IMR-90 (cell line): ENCODE measurements at regions not wholly inside any gene's neighbourhood (a gene's known extent, or its start where the extent isn't known, plus 50 kb on each side); places are given as distances from the start of the nearest gene placed in this dataset.

Experiments
- ATAC-seq: fragments of 200-7000 bp; cut with Tn5 transposase; 2 replicates; pipeline ENCODE4 v1.9.1; 2020; ENCODE audit warnings: low read depth, mild to moderate bottlenecking, moderate library complexity
- BruUV-seq: library from RNA; stranded (reverse); fragments of 400-500 nt; replicated peaks from 2 replicates; lab custom pipeline; 2021; lab: Mats Ljungman, UMichigan
- CTCF ChIA-PET: fragments of 300-600 bp; formaldehyde crosslinking; extraction: SDS; loops from one replicate; lab custom pipeline; 2021; ENCODE audit warnings: antibody characterized with exemption; lab: Yijun Ruan, JAX
- POLR2A ChIA-PET: fragments of 300-600 bp; sonication (Branson Sonifier 250); formaldehyde crosslinking; loops from one replicate; lab custom pipeline; 2022; ENCODE audit warnings: antibody characterized with exemption; ENCODE audit not compliant: unreplicated experiment; lab: Charles Lee
- DNase-seq: peaks from one replicate; pipeline ENCODE4 v3.0.0; 2013
- H2AFZ ChIP-seq: replicated peaks from 2 replicates; pipeline ENCODE3; 2013; ENCODE audit warnings: low read length, mild to moderate bottlenecking; ENCODE audit not compliant: poor library complexity
- H2AK5ac ChIP-seq: 2 replicates; pipeline ENCODE4 v1.6.1; 2013; ENCODE audit warnings: low read depth, low read length, inconsistent platforms
- H2AK9ac ChIP-seq: replicated peaks from 2 replicates; pipeline ENCODE3; 2013; ENCODE audit warnings: mild to moderate bottlenecking, low read depth, low read length, moderate library complexity; ENCODE audit not compliant: poor library complexity
- H2BK120ac ChIP-seq: 2 replicates; pipeline ENCODE4 v1.6.1; 2013; ENCODE audit warnings: low read depth, low read length, inconsistent platforms
- H2BK15ac ChIP-seq: 3 replicates; pipeline ENCODE4 v1.6.1; 2013; ENCODE audit warnings: low read depth, low read length, inconsistent platforms
- H2BK20ac ChIP-seq: 2 replicates; pipeline ENCODE4 v1.6.1; 2013; ENCODE audit warnings: low read depth, mild to moderate bottlenecking, inconsistent platforms, low read length, moderate library complexity
- H2BK5ac ChIP-seq: 2 replicates; pipeline ENCODE4 v1.6.1; 2013; ENCODE audit warnings: mild to moderate bottlenecking, low read depth, low read length, inconsistent platforms; ENCODE audit not compliant: poor library complexity, severe bottlenecking
- H3K14ac ChIP-seq: replicated peaks from 2 replicates; pipeline ENCODE4 v1.6.1; 2013; ENCODE audit warnings: low read depth, low read length, inconsistent platforms
- H3K18ac ChIP-seq: 2 replicates; pipeline ENCODE4 v1.6.1; 2013; ENCODE audit warnings: low read depth, low read length, control low read depth
- H3K23ac ChIP-seq: 2 replicates; pipeline ENCODE4 v1.6.1; 2013; ENCODE audit warnings: low read depth, low read length, inconsistent platforms
- H3K27ac ChIP-seq: 2 replicates; pipeline ENCODE4 v1.5.1; 2013; ENCODE audit warnings: mild to moderate bottlenecking, control low read depth, low read length; ENCODE audit not compliant: insufficient read depth
- H3K27me3 ChIP-seq: 2 replicates; pipeline ENCODE4 v1.6.1; 2013; ENCODE audit warnings: low read length; ENCODE audit not compliant: control insufficient read depth, insufficient read depth
- H3K36me3 ChIP-seq: 2 replicates; pipeline ENCODE4 v1.6.1; 2013; ENCODE audit warnings: low read length, mixed read lengths; ENCODE audit not compliant: control insufficient read depth, insufficient read depth
- H3K4ac ChIP-seq: 2 replicates; pipeline ENCODE4 v1.6.1; 2013; ENCODE audit warnings: low read depth, low read length, inconsistent platforms
- H3K4me1 ChIP-seq: 2 replicates; pipeline ENCODE4 v1.6.1; 2013; ENCODE audit warnings: low read length, mixed read lengths; ENCODE audit not compliant: control insufficient read depth, insufficient read depth
- H3K4me2 ChIP-seq: 2 replicates; pipeline ENCODE4 v1.6.1; 2013; ENCODE audit warnings: low read depth, mild to moderate bottlenecking, control low read depth, low read length, moderate library complexity
- H3K4me3 ChIP-seq: 2 replicates; pipeline ENCODE4 v1.5.1; 2013; ENCODE audit warnings: low read depth, mild to moderate bottlenecking, control low read depth, low read length, moderate library complexity; ENCODE audit not compliant: insufficient read depth
- H3K56ac ChIP-seq: 2 replicates; pipeline ENCODE4 v1.6.1; 2013; ENCODE audit warnings: low read length, inconsistent platforms; ENCODE audit not compliant: insufficient read depth; ENCODE audit errors: extremely low read depth
- H3K79me1 ChIP-seq, 2 experiments: 2 replicates each; pipeline ENCODE4 v1.6.1; 2013; ENCODE audit warnings: low read length in 2 of 2, inconsistent platforms in 1 of 2, low read depth in 1 of 2
- H3K9ac ChIP-seq: 2 replicates; pipeline ENCODE4 v1.6.1; 2013; ENCODE audit warnings: low read depth, low read length, control low read depth
- H3K9me1 ChIP-seq: 2 replicates; pipeline ENCODE4 v1.6.1; 2013; ENCODE audit warnings: low read length, inconsistent platforms; ENCODE audit not compliant: insufficient read depth
- H3K9me3 ChIP-seq: 2 replicates; pipeline ENCODE4 v1.6.1; 2013; ENCODE audit warnings: low read length; ENCODE audit not compliant: control insufficient read depth, insufficient read depth
- H4K20me1 ChIP-seq: 2 replicates; pipeline ENCODE4 v1.6.1; 2013; ENCODE audit warnings: low read length, inconsistent platforms; ENCODE audit not compliant: insufficient read depth
- H4K5ac ChIP-seq: 2 replicates; pipeline ENCODE4 v1.6.1; 2013; ENCODE audit warnings: mild to moderate bottlenecking, low read depth, low read length, control low read depth
- H4K8ac ChIP-seq, 2 experiments: 2 replicates each; pipeline ENCODE4 v1.6.1; 2013; ENCODE audit warnings: low read depth in 2 of 2, low read length in 2 of 2, control low read depth in 1 of 2, inconsistent platforms in 1 of 2
- H4K91ac ChIP-seq: 2 replicates; pipeline ENCODE4 v1.6.1; 2013; ENCODE audit warnings: low read depth, low read length, inconsistent platforms; ENCODE audit not compliant: insufficient read depth
- BHLHE40 ChIP-seq: fragments of 150-350 bp; IDR thresholded peaks from 2 replicates; pipeline ENCODE4 v1.6.1; 2016; ENCODE audit warnings: mild to moderate bottlenecking, low read depth, low read length
- CEBPB ChIP-seq: IDR thresholded peaks from 2 replicates; pipeline ENCODE4 v1.6.1; 2012; ENCODE audit warnings: low read depth, low read length, improper control_type of control experiment
- CHD1 ChIP-seq: IDR thresholded peaks from 2 replicates; pipeline ENCODE4 v1.6.1; 2012; ENCODE audit warnings: low read depth, low read length, improper control_type of control experiment
- FOS ChIP-seq: fragments of 150-350 bp; IDR thresholded peaks from 2 replicates; pipeline ENCODE4 v1.6.1; 2016; ENCODE audit warnings: low read depth, low read length
- MAFK ChIP-seq: IDR thresholded peaks from 2 replicates; pipeline ENCODE4 v1.6.1; 2012; ENCODE audit warnings: low read depth, low read length, improper control_type of control experiment
- MAZ ChIP-seq: IDR thresholded peaks from 2 replicates; pipeline ENCODE4 v1.6.1; 2012; ENCODE audit warnings: low read depth, mild to moderate bottlenecking, low read length, improper control_type of control experiment, moderate library complexity, borderline replicate concordance
- MXI1 ChIP-seq: IDR thresholded peaks from 2 replicates; pipeline ENCODE4 v1.6.1; 2012; ENCODE audit warnings: low read depth, mild to moderate bottlenecking, low read length, moderate library complexity, borderline replicate concordance
- NFE2L2 ChIP-seq: fragments of 150-350 bp; IDR thresholded peaks from 2 replicates; pipeline ENCODE4 v1.6.1; 2016; ENCODE audit warnings: low read depth, mild to moderate bottlenecking, low read length
- POLR2A ChIP-seq: IDR thresholded peaks from 2 replicates; pipeline ENCODE4 v1.6.1; 2012; ENCODE audit warnings: mild to moderate bottlenecking, low read depth, low read length
- RAD21 ChIP-seq: IDR thresholded peaks from 2 replicates; pipeline ENCODE4 v1.6.1; 2012; ENCODE audit warnings: low read length, improper control_type of control experiment
- RCOR1 ChIP-seq: IDR thresholded peaks from 2 replicates; pipeline ENCODE4 v1.6.1; 2012; ENCODE audit warnings: mild to moderate bottlenecking, low read length, improper control_type of control experiment; ENCODE audit not compliant: insufficient replicate concordance
- RFX5 ChIP-seq: IDR thresholded peaks from 2 replicates; pipeline ENCODE4 v1.8.0; 2012; ENCODE audit warnings: low read depth, mild to moderate bottlenecking, low read length, moderate library complexity
- SMC3 ChIP-seq: fragments of 150-350 bp; IDR thresholded peaks from 2 replicates; pipeline ENCODE4 v1.6.1; 2016; ENCODE audit warnings: low read depth, mild to moderate bottlenecking, antibody characterized with exemption, low read length, moderate library complexity
- WGBS, 2 experiments: methylation state at CpG; one replicate each; pipeline versions ENCODE4 v1.1.5 to v1.1.7; 2013; ENCODE audit warnings: missing lambda C conversion rate in 2 of 2; ENCODE audit not compliant: insufficient read length in 1 of 2; ENCODE audit errors: extremely low coverage in 2 of 2; 5-methylcytosine and 5-hydroxymethylcytosine counted together
- dilution Hi-C: fragments of 300-500 bp; cut with HindIII; formaldehyde crosslinking; loops from one replicate; pipeline ENCODE4 v1.14.3; 2018; ENCODE audit warnings: low sequenced_read_pairs; ENCODE audit not compliant: unreplicated experiment
- in situ Hi-C: fragments of 300-500 bp; cut with MboI; formaldehyde crosslinking; loops from 3 replicates; pipeline ENCODE4 v1.14.3; 2019; ENCODE audit warnings: low sequenced_read_pairs, inconsistent platforms, mixed read lengths
- intact Hi-C: fragments of 100-400 bp; cut with micrococcal nuclease; formaldehyde crosslinking; loops from 2 replicates; pipeline ENCODE4 v1.10.0; 2022
- TF ChIP-seq, protein P1 (sequence below): fragments of 150-350 bp; IDR thresholded peaks from 2 replicates; pipeline ENCODE4 v1.6.1; 2017; ENCODE audit warnings: mild to moderate bottlenecking, antibody characterized with exemption, low read length, low read depth
- TF ChIP-seq, protein P2 (sequence below): fragments of 150-350 bp; IDR thresholded peaks from 2 replicates; pipeline ENCODE4 v1.6.1; 2016; ENCODE audit warnings: low read depth, mild to moderate bottlenecking, low read length, moderate library complexity, borderline replicate concordance
- TF ChIP-seq, protein P3 (sequence below): conservative IDR thresholded peaks from 2 replicates; pipeline ENCODE4 v1.5.1; 2012; ENCODE audit warnings: mild to moderate bottlenecking, low read depth, low read length, improper control_type of control experiment

DNA sequence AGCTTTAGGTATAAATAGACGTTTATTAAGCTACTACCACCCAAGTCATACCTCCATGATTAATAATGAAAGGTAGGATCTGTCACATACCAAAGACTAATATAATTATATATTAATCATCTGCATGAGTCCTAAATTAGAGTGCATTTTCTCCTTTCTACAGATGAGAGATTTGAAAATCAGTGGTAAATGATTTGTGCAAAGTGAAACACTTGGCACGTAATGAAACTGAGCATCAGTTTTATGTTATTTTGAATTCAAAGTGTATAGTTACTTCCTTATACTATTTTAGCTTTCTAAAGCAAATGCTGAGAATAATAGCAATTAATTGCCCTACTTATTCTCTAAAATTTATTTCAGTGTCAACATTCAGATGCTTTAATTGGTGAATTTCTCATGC is 615.3 kb downstream of the TRIB2 start:
- ATAC-seq (no peak), DNase-seq (no peak)
- H2AK5ac ChIP-seq: no peak overlapping the region
- no peaks in the 10 kb centered on the region for H3K27me3 ChIP-seq
- H3K14ac ChIP-seq: no peak overlapping the region
- in situ Hi-C loops (no loop called here), intact Hi-C loops (no loop called here), dilution Hi-C loops (no loop called here)
- H3K4me3 ChIP-seq: no peak overlapping the region
- no peak overlapping the region for H2BK120ac ChIP-seq
- H3K9me1 ChIP-seq: no peaks in the 10 kb centered on the region
- H2BK5ac ChIP-seq: no peak overlapping the region
- H3K4me2 ChIP-seq: no peak overlapping the region
- TF ChIP-seq CHD1 (no peak), RFX5 (no peak), MAFK (no peak), MAZ (no peak), RCOR1 (no peak), BHLHE40 (no peak), RAD21 (no peak), SMC3 (no peak), POLR2A (no peak), FOS (no peak), MXI1 (no peak), CEBPB (no peak), NFE2L2 (no peak)
- TF ChIP-seq, protein P1, sequence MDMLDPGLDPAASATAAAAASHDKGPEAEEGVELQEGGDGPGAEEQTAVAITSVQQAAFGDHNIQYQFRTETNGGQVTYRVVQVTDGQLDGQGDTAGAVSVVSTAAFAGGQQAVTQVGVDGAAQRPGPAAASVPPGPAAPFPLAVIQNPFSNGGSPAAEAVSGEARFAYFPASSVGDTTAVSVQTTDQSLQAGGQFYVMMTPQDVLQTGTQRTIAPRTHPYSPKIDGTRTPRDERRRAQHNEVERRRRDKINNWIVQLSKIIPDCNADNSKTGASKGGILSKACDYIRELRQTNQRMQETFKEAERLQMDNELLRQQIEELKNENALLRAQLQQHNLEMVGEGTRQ: no peak
- TF ChIP-seq, protein P2, sequence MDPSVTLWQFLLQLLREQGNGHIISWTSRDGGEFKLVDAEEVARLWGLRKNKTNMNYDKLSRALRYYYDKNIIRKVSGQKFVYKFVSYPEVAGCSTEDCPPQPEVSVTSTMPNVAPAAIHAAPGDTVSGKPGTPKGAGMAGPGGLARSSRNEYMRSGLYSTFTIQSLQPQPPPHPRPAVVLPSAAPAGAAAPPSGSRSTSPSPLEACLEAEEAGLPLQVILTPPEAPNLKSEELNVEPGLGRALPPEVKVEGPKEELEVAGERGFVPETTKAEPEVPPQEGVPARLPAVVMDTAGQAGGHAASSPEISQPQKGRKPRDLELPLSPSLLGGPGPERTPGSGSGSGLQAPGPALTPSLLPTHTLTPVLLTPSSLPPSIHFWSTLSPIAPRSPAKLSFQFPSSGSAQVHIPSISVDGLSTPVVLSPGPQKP: no peak
- TF ChIP-seq, protein P3, sequence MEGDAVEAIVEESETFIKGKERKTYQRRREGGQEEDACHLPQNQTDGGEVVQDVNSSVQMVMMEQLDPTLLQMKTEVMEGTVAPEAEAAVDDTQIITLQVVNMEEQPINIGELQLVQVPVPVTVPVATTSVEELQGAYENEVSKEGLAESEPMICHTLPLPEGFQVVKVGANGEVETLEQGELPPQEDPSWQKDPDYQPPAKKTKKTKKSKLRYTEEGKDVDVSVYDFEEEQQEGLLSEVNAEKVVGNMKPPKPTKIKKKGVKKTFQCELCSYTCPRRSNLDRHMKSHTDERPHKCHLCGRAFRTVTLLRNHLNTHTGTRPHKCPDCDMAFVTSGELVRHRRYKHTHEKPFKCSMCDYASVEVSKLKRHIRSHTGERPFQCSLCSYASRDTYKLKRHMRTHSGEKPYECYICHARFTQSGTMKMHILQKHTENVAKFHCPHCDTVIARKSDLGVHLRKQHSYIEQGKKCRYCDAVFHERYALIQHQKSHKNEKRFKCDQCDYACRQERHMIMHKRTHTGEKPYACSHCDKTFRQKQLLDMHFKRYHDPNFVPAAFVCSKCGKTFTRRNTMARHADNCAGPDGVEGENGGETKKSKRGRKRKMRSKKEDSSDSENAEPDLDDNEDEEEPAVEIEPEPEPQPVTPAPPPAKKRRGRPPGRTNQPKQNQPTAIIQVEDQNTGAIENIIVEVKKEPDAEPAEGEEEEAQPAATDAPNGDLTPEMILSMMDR: no peak
- no peak overlapping the region for H4K5ac ChIP-seq
- H4K8ac ChIP-seq: no peak overlapping the region
- no peak overlapping the region for H2AFZ ChIP-seq
- no peak overlapping the region for H3K56ac ChIP-seq
- no peaks in the 10 kb centered on the region for H4K20me1 ChIP-seq
- no TSS peak for BruUV-seq
- no peak overlapping the region for H2BK15ac ChIP-seq
- CTCF ChIA-PET: no interaction called here
- H3K4me1 ChIP-seq: no peaks in the 10 kb centered on the region
- no peak overlapping the region for H2AK9ac ChIP-seq
- H3K18ac ChIP-seq: no peak overlapping the region
- no peak overlapping the region for H4K91ac ChIP-seq
- H2BK20ac ChIP-seq: no peak overlapping the region
- H3K9ac ChIP-seq: no peak overlapping the region
- no peak overlapping the region for H3K23ac ChIP-seq
- no peak overlapping the region for H3K4ac ChIP-seq
- H3K27ac ChIP-seq: no peak overlapping the region
- WGBS, 2 experiments: no CpG with 5 or more reads among the region's 2 CpGs
- H3K79me1 ChIP-seq: no peaks in the 10 kb centered on the region
- POLR2A ChIA-PET: no interaction called here
- H3K36me3 ChIP-seq: no peaks in the 10 kb centered on the region
- peaks cover 9% of the 10 kb centered on the region for H3K9me3 ChIP-seq
